Endothelial cell (in vitro differentiated cells): ENCODE measurements at regions not wholly inside any gene's neighbourhood (a gene's known extent, or its start where the extent isn't known, plus 50 kb on each side); places are given as distances from the start of the nearest gene placed in this dataset.

Source experiments
- DNase-seq: peaks from one replicate; pipeline ENCODE4 v3.0.0; 2021; ENCODE audit warnings: low spot score
- H3K27ac Mint-ChIP-seq: one replicate; pipeline ENCODE4 v1.8.0; 2021; ENCODE audit warnings: mixed read lengths, inconsistent platforms; ENCODE audit not compliant: unreplicated experiment
- H3K27me3 Mint-ChIP-seq: one replicate; pipeline ENCODE4 v1.8.0; 2021; ENCODE audit warnings: mild to moderate bottlenecking, moderate library complexity, mixed read lengths, inconsistent platforms; ENCODE audit not compliant: unreplicated experiment
- H3K36me3 Mint-ChIP-seq: one replicate; pipeline ENCODE4 v1.8.0; 2021; ENCODE audit warnings: mild to moderate bottlenecking, low read depth, mixed read lengths, inconsistent platforms; ENCODE audit not compliant: unreplicated experiment
- H3K4me1 Mint-ChIP-seq: one replicate; pipeline ENCODE4 v1.8.0; 2021; ENCODE audit warnings: mild to moderate bottlenecking, mixed read lengths, inconsistent platforms; ENCODE audit not compliant: unreplicated experiment
- H3K4me3 Mint-ChIP-seq: one replicate; pipeline ENCODE4 v1.8.0; 2021; ENCODE audit warnings: mild to moderate bottlenecking, mixed read lengths, inconsistent platforms; ENCODE audit not compliant: unreplicated experiment
- H3K9me3 Mint-ChIP-seq: one replicate; pipeline ENCODE4 v1.8.0; 2021; ENCODE audit warnings: mixed read lengths, inconsistent platforms; ENCODE audit not compliant: unreplicated experiment
- CTCF ChIP-seq: fragments of 200-600 bp; sonication (generic); IDR thresholded peaks from one replicate; pipeline ENCODE4 v1.5.0; 2021; ENCODE audit warnings: antibody characterized with exemption; ENCODE audit not compliant: unreplicated experiment

GRCh38 chr6:132130626-132131298 lies 179.6 kb upstream of the CCN2 start:
- Mint-ChIP-seq H3K27ac (peak overlapping the region; percentile 91), H3K36me3 (no peaks in the 10 kb centered on the region), H3K4me1 (peaks cover 8% of the 10 kb centered on the region), H3K4me3 (no peak overlapping the region), H3K9me3 (no peaks in the 10 kb centered on the region), H3K27me3 (peaks cover 3% of the 10 kb centered on the region)
- no peak for DNase-seq
- TF ChIP-seq CTCF: no peak

DNA sequence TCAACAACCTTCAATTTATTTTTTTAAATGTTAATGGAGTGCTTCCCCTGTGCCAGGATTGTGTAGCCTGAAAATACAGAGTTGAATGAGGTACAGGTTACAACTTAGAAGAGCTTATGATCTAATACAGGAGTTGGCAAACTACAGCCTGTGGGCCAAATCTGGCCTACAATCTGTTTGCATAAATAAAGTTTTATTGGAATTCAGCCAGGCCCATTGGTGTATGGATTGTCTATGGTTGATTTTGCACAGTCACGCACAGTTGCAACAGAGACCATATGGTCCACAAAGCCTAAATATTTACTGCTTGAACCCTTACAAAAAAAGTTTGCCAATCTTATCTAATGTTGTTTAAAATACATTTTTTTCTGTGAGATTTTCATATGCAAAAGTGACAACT lies 177.3 kb upstream of the CCN2 start:
- Mint-ChIP-seq H3K4me1 (peaks cover 8% of the 10 kb centered on the region), H3K4me3 (no peak overlapping the region), H3K27ac (no peak overlapping the region), H3K9me3 (no peaks in the 10 kb centered on the region), H3K27me3 (peaks cover 3% of the 10 kb centered on the region), H3K36me3 (no peaks in the 10 kb centered on the region)
- no peak for DNase-seq
- TF ChIP-seq CTCF: no peak

GRCh38 chr6:132126150-132126549 lies 175.0 kb upstream of the CCN2 start:
- Mint-ChIP-seq H3K36me3 (no peaks in the 10 kb centered on the region), H3K4me3 (no peak overlapping the region), H3K27ac (no peak overlapping the region), H3K4me1 (peaks cover 5% of the 10 kb centered on the region), H3K9me3 (no peaks in the 10 kb centered on the region), H3K27me3 (peaks cover 3% of the 10 kb centered on the region)
- TF ChIP-seq CTCF: no peak
- no peak for DNase-seq

DNA sequence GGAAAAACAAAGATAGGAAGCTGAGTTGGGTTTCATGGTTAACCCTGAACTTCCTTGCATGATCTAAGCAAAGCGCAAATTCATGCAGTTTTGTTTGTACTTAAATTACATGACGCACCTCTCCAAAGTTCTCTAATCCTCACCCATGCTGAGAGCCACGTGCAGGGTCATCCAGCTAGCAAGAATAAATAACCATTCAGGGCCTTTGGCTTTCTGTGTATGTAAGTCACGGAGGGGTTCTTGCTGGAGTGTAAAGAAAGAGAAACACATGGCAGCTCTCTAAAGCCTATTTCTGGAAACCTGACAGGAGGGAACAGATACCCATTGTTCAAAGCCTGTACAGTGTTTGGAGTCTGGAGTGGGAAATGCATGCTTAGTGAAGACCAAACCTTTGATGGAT lies 171.7 kb upstream of the CCN2 start:
- no peak for TF ChIP-seq CTCF
- Mint-ChIP-seq H3K27ac (no peak overlapping the region), H3K36me3 (no peaks in the 10 kb centered on the region), H3K4me3 (no peak overlapping the region), H3K4me1 (peaks cover 5% of the 10 kb centered on the region), H3K9me3 (no peaks in the 10 kb centered on the region), H3K27me3 (no peaks in the 10 kb centered on the region)
- DNase-seq: no peak

- Mint-ChIP-seq H3K9me3 (no peaks in the 10 kb centered on the region), H3K36me3 (no peaks in the 10 kb centered on the region), H3K4me3 (no peak overlapping the region), H3K27me3 (no peaks in the 10 kb centered on the region), H3K4me1 (peaks cover 5% of the 10 kb centered on the region), H3K27ac (no peak overlapping the region)
- no peak for DNase-seq
- no peak for TF ChIP-seq CTCF
Observed at GRCh38 chr6:132122176-132122575, 171.0 kb upstream of the CCN2 start.
